Activated T-cell treated with anti-CD3 and anti-CD28 coated beads for 24 hours (primary cell): ENCODE measurements at regions not wholly inside any gene's neighbourhood (a gene's known extent, or its start where the extent isn't known, plus 50 kb on each side); places are given as distances from the start of the nearest gene placed in this dataset.

Source experiments
- DNase-seq: peaks from one replicate; pipeline ENCODE4 v3.0.0-alpha.2; 2020; ENCODE audit warnings: low read depth

DNA sequence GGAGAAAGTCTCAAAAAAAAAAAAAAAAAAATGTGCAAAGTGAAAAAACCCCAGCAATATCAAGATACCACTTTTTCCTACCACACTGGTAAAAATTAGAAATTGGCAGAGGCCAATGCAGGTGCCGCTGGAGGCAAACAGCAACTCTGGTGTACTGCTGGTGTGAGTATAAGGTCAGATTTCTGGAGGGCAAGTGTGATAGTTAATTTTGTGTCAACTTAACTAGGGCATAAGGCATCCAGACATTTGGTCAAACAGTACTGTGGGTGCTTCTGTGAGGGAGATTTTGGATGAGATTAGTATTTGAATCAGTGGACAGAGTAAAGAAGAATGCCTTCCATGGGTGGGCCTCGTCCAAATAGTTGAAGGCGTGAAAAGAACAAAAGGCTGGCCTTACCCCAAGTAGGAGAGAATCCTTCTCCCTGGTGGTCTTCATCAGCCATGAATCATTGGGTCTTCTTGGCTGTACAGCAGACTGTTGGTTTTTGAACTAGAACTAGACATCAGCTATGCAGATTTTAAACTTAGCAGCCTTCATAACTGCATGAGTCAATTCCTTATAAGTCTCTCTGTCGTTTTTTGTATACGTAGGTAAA lies 52.8 kb upstream of the FHL2 start:
- DNase-seq = no peak

DNA sequence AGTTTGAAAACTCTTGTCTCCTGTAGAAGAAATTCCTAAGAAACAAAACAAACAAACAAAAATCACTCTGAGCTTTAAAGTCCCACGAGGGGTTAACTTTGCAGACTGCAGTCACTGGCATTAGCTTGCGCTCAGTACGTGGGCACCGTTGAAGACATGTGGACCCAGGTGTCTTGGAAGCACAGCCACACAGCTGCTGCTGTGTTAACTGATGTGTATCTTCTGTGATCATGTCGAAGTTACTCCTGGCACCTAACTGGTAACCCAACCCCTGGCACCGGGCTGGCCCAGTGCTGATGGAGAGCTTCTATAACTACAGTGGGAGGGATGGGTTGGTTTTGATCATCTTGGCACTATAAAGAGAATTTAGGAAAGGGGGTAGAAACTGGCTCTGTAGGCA lies 51.6 kb upstream of the FHL2 start:
- no peak for DNase-seq

DNA sequence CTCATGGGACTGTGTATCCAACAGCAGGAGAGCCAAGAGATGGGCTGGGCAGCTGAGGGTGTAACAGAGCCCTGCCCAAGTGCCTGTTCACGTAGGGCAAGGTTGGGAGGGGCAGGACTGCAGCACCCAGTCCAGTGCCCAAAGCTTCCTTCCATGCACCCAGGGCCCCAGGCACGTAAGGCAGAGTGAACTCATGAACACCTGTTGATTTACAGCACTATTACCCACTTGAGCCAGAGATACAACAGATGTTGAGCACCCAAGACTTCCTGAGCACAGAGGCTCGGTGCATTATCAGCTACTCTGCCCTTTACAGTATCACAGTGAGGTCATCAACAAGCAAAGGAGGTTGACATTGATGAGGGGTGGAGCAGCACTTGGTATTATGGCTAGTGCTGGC lies 50.2 kb upstream of the FHL2 start:
- DNase-seq = no peak
